NCI-H748 (cell line): ENCODE measurements at regions not wholly inside any gene's neighbourhood (a gene's known extent, or its start where the extent isn't known, plus 50 kb on each side); places are given as distances from the start of the nearest gene placed in this dataset.
"Not testable (repeated sequence)": the region's sequence is repeated elsewhere in the genome, so short reads cannot be mapped to it uniquely, and the experiment has no call there.

Experiments
- DNase-seq: peaks from one replicate; lab custom pipeline; 2025; ENCODE audit not compliant: unreplicated experiment; lab: John Stamatoyannopoulos, UW

GRCh38 chr6:4359108-4359730, 223.8 kb upstream of the ECI2 start:
- DNase-seq: no peak

GRCh38 chr6:4358414-4359107, 223.2 kb upstream of the ECI2 start:
- DNase-seq: peak; percentile 44

GRCh38 chr6:4357660-4358152, 222.3 kb upstream of the ECI2 start:
- DNase-seq: not testable (repeated sequence)

GRCh38 chr6:4356899-4357659, 221.7 kb upstream of the ECI2 start:
- DNase-seq: no peak

- DNase-seq: no peak
Measured at GRCh38 chr6:4355241-4355640, 219.9 kb upstream of the ECI2 start.

- DNase-seq: no peak
Measured at GRCh38 chr6:4354181-4354580, 218.8 kb upstream of the ECI2 start.

GRCh38 chr6:4352731-4353130, 217.4 kb upstream of the ECI2 start:
- no peak for DNase-seq

GRCh38 chr6:4352322-4352669, 216.9 kb upstream of the ECI2 start:
- DNase-seq: no peak

GRCh38 chr6:4351520-4352321, 216.3 kb upstream of the ECI2 start:
- DNase-seq: no peak

DNA sequence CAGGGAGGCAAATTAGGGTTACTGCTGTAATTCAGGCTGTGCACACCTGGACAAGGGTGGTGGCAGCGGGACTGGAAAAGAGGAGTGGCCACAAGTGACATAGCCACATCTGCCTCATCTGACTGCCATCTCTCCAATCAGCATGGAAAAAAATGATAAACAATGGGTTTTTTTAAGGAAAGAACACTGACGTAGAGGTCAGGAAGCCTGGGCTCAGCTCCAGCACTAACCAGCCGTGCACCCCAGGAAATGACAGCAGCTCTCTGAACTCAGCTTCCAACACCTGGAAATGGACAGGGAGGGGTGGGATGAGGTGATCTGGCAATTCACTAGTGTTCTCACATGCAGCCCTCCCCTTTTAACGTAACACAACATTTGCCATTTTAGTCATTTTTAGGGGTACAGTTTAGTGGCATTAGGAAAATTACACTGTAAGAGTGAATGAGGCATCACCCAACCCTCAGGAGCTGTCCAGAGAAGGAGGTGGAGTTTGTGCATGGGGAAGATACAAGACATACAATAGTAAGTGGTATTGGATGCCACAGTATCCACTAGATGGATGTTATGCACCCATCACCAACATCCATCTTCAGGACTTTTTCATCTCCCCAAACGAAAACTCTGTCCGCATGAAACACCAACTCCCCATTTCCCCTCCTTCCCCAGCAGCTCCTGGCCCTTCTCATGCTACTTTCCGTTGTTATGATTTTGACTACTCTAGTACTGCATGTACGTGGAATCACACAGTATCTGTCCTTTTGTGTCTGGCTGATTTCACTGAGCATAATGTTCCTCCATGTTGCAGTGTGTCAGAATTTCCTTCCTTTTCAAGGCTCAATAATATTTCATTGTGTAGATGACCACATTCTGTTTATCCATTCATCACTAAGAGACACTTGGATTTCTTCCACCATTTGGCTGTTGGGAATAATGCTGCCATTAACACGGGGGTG, 215.5 kb upstream of the ECI2 start:
- DNase-seq: no peak

- no peak for DNase-seq
Measured at GRCh38 chr6:4349931-4350330, 214.6 kb upstream of the ECI2 start.

DNA sequence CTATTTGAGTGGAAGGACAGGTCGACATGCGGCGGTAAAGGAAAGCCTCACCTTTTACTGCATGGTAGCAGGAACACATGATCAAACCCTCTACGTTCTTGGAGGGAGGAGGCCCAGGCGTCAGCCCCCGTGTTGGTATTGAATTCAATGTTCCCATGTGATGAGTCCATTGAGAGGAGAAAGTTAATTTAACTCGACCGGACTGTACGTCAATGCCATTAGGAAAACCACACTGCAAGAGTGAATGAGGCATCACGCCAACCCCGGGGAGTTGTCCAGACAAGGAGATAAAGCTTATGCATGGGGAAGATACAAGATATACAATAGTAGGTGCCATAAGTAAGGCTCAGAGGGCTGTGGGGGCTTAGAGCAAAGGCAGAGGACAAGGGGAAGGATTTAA, 213.9 kb upstream of the ECI2 start:
- DNase-seq: no peak

DNA sequence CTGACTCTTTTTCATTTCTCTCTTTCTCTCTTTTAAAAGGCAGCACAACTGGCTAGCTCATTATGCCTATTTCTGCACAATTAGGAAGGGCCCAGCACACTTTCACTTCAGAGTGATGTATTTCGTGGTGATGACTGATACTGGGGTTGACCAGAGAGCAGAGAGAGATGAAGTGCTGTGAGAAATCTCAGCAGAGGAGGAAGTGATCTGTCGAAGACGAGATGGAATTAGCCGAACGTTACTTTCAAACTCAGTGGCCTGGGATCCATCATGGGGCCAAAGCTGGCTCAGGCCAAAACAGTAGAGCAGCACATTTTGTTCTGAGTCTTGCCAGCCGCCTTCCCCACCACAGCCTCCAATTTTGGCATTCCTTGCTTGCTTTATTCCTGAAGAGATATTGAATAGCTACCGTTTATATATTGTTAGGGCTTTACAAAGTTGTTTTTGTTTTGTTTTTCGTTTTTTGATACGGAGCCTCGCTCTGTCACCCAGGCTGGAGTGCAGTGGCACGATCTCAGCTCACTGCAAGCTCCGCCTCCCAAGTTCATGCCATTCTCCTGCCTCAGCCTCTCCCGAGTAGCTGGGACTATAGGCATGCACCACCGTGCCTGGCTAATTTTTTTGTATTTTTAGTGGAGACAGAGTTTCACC, 213.2 kb upstream of the ECI2 start:
- DNase-seq: no peak

DNA sequence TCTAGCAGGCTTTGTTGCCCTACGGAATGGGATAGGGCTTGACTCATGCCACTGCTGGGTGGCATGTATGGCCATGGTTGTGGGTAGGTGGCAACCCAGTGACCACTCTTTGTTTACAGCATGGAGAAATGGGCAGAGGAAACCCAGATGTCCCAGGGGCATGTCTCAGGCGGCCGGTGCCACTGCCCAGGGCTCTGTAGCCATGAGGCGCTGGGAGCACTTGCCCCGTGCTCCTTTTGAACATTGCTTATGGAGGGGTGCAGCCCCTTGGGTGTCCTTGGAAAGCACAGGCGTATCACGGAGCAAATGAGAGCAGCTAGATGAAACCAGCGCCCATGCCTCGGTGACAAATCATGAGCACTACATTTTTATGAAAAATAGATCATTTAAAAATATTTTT, 212.5 kb upstream of the ECI2 start:
- DNase-seq: no peak

DNA sequence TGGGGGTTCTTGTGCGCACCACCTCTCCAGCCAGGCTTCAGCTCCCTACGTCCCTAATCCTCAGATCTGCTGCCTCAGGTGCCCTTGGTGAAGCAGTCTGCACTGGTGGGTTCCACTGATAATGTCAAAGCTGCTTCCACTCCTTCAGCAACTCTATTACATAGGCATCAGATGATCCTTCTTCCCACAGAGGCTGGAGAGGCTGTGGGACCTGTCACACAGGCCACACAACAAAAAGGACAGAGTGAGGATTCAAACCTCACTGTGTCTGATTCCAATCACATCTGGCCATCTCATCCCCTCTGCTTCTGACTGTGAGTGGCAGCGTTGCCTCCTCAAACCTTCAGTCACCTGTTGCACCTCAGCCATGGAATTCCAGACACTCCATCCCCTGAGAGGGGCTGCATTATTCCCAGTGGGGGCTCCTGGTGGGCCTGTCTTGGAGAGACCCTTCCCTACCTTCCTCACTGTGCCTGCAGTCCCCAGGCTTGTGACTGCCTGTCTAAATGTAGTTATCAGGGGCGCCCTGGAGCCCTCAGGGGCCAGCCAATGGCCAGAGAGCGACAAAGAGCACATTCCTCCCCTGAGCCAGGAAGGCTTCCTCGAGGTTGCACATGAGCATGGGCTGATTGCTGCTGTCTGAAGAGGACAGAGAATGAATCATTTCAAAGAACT, 211.4 kb upstream of the ECI2 start:
- no peak for DNase-seq

DNA sequence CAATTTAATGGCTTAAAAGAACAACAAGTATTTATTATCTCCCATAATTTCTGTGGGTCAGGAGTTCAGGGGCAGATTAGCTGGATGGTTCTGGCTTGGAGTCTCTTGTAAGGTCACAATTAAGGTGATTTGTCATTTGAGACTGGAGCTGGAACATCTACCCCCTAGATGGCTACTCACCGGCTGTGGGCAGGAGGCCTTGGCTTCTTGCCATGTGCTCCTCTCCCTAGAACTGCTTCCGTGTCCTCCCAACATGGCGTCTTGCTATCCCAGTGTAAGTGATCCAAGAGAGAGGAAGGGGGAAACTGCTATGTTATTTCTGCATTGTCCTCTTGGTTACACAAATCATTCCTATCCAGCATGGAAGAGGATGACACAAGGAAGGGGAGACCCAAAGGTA, 210.2 kb upstream of the ECI2 start:
- peak; percentile 41 for DNase-seq

DNA sequence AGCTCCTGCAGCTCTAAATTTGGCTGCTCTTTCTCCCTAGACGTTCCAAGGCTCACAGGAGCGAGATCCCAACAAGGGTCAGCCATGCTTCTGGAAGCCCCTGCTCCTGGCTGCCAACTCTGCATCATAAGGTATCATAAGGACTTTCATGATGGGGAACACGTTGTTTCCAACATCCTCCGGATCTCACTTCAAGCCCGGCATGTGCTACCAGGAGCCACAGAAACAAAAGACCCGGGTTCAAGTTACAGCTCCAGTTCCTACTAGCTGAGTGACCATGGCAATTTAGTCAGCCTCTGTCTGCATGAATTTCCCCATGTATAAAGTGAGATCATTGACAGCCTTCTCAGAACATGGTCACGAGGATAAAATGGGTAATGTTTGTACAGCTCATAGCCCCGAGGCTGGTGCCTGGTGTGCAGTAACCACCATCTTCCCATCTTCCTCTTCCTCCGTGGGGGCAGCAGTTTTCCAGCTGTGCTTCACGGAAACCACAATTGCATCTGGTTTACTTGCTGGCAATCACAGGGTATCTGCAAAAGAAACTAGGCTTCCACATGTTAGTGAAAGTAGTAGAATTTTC, 209.0 kb upstream of the ECI2 start:
- no peak for DNase-seq

DNA sequence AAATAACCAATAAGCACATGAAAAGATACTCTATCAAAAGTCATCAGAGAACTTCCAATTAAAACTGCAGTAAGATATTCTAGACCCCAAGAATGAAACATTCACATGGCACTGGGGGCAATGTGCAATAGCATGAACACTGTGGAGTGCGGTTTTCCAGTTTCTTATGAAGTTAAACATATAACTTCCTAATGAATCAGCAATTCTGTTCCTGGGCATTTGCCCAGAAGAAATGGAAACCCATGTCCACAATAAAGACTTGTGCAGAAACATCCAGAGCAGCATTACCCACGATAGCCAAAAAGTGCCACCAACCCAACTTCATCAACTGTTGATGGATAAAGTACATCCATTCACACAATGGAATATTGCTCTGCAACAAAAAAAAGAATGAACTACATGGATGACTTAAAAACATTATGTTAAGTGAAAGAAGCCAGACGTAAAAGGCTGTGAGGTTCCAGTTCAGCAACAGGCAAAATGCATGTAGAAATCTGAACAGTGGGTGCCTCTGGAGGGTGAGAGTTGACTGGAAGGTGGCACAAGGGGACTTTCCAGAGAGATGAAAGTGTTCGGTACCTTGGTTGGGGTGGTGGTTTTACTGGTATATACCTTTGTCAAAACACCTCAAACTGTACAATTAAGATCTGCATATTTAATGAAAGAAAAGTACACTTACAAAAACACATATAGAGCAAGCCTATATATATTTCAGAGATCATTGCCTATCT, 207.2 kb upstream of the ECI2 start:
- no peak for DNase-seq
